ENCODE measurements at regions not wholly inside any gene's neighbourhood (a gene's known extent, or its start where the extent isn't known, plus 50 kb on each side); places are given as distances from the start of the nearest gene placed in this dataset.

DNA sequence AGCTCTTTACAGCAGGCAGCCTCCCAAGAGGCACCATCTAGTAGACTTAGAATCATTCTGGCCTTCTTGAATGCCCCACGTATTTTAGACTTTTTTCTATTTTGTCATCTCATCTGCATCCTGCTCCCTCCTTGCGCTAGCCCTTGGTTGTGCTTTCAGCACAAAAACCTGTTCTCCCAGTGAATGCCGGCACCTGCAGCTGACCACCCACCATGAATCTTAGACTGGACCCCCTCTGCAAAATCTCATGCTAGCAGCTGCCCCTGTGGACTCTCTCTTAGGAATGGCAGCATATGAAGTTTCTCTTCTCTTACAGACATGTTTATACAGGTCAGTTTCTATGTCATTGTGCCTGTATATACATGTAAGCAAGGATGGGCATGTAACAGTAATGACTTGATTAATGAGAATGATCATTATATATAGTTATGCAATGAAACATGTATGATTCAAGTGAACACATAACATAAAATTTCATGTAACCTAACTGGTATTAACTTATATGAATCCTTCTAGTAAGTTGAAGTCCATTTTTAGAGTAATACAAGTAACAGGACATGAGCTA, 159.8 kb downstream of the SUCLG1 start:
- H3K9me3 ChIP-seq: no peaks in the 10 kb centered on the region
- H3K4me3 ChIP-seq: no peak overlapping the region
- H3K36me3 ChIP-seq: no peaks in the 10 kb centered on the region
- H3K4me1 ChIP-seq: no peaks in the 10 kb centered on the region
- H3K27ac ChIP-seq: no peak overlapping the region
- no peak for DNase-seq (ENCODE audit: low spot score in 2 of 2)
- no peaks in the 10 kb centered on the region for H3K27me3 ChIP-seq
- TF ChIP-seq POLR2A (IDR thresholded peaks at IDR 0.05): no peak
- no peak for TF ChIP-seq POLR2AphosphoS5 (IDR thresholded peaks at IDR 0.05)
- TF ChIP-seq CTCF (IDR thresholded peaks at IDR 0.05): no peak
- TF ChIP-seq EP300 (IDR thresholded peaks at IDR 0.05): no peak
- 43% methylated on average over 3 of the region's 3 CpGs for WGBS

DNA sequence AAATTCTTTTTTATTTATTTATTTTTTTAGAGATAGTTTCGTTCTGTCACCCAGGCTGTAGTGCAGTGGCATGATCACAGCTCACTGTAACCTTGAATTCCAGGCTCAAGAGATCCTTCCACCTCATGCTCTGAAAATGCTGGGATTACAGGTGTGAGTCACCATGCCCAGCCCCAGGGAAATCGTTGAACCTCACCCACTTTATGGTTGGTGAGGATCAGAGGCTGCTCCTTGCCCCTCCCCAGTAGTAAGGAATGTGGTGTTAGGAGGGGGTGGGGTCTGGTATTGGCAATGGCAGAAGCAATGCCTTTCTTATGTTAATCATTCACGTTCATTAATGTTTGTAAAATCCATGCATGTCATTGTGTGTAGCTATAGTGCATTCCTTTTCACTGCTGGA, 161.9 kb downstream of the SUCLG1 start:
- no peak overlapping the region for H3K4me3 ChIP-seq
- H3K9me3 ChIP-seq: no peaks in the 10 kb centered on the region
- H3K27ac ChIP-seq: no peak overlapping the region
- WGBS: 53% methylated on average over 3 of the region's 3 CpGs
- H3K36me3 ChIP-seq: no peaks in the 10 kb centered on the region
- DNase-seq (ENCODE audit: low spot score in 2 of 2): no peak
- no peaks in the 10 kb centered on the region for H3K4me1 ChIP-seq
- no peaks in the 10 kb centered on the region for H3K27me3 ChIP-seq
- TF ChIP-seq POLR2AphosphoS5 (IDR thresholded peaks at IDR 0.05) (no peak), POLR2A (IDR thresholded peaks at IDR 0.05) (no peak), CTCF (IDR thresholded peaks at IDR 0.05) (no peak), EP300 (IDR thresholded peaks at IDR 0.05) (no peak)

DNA sequence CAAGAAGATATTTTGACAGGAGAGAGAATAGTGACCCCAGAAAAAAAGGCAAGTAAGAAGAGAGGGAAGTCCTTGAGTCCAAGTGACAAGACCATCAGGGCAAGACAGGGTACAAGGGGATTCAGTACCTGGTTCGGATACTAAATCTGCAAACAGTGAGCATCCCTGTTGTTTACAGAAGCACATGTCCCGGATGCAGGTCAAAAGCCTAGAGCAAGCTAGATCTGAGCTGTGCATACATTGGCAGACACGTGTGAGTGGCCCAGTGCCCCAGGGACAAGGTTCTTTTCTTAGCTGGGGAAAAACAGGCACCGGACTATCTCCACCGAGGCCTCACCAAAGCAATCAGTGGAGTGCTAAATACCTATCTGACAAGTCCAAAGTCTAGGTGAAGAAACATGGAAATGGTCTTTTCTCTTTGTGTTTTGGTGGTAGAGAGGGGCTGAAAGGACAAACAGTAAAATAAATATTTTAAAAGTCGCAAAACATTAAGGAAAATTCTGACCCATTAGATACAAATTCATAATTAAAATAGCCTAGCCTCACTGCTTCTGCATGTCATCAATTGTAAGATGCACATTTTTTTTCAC, 165.2 kb downstream of the SUCLG1 start:
- no peaks in the 10 kb centered on the region for H3K27me3 ChIP-seq
- H3K36me3 ChIP-seq: no peaks in the 10 kb centered on the region
- TF ChIP-seq EP300 (IDR thresholded peaks at IDR 0.05) (no peak), CTCF (IDR thresholded peaks at IDR 0.05) (no peak)
- no peak for DNase-seq (ENCODE audit: low spot score in 2 of 2)
- WGBS: 85% methylated on average over 6 of the region's 6 CpGs
- no peaks in the 10 kb centered on the region for H3K9me3 ChIP-seq
- H3K4me3 ChIP-seq: no peak overlapping the region
- H3K4me1 ChIP-seq: no peaks in the 10 kb centered on the region
- H3K27ac ChIP-seq: no peak overlapping the region

GRCh38 chr2:84292545-84292944, 166.5 kb downstream of the SUCLG1 start:
- no peak for DNase-seq (ENCODE audit: low spot score in 2 of 2)
- Histone ChIP-seq H3K27me3 (no peaks in the 10 kb centered on the region), H3K4me1 (no peaks in the 10 kb centered on the region), H3K4me3 (no peak overlapping the region), H3K36me3 (no peaks in the 10 kb centered on the region), H3K27ac (no peak overlapping the region), H3K9me3 (no peaks in the 10 kb centered on the region)
- WGBS: 85% methylated on average over 1 of the region's 1 CpG
- TF ChIP-seq POLR2AphosphoS5 (IDR thresholded peaks at IDR 0.05) (no peak), POLR2A (IDR thresholded peaks at IDR 0.05) (no peak), EP300 (IDR thresholded peaks at IDR 0.05) (no peak)

GRCh38 chr2:84290537-84290936, 168.5 kb downstream of the SUCLG1 start:
- H3K27me3 ChIP-seq: no peaks in the 10 kb centered on the region
- 95% methylated on average over 28 of the region's 29 CpGs for WGBS
- no peaks in the 10 kb centered on the region for H3K9me3 ChIP-seq
- TF ChIP-seq EP300 (IDR thresholded peaks at IDR 0.05) (no peak), POLR2AphosphoS5 (IDR thresholded peaks at IDR 0.05) (no peak), CTCF (IDR thresholded peaks at IDR 0.05) (no peak), POLR2A (IDR thresholded peaks at IDR 0.05) (no peak)
- H3K4me3 ChIP-seq: no peak overlapping the region
- no peaks in the 10 kb centered on the region for H3K4me1 ChIP-seq
- DNase-seq (ENCODE audit: low spot score in 2 of 2): no peak
- H3K27ac ChIP-seq: no peak overlapping the region
- no peaks in the 10 kb centered on the region for H3K36me3 ChIP-seq

GRCh38 chr2:84288293-84288692, 170.8 kb downstream of the SUCLG1 start:
- no peaks in the 10 kb centered on the region for H3K27me3 ChIP-seq
- no peaks in the 10 kb centered on the region for H3K36me3 ChIP-seq
- H3K4me1 ChIP-seq: no peaks in the 10 kb centered on the region
- WGBS: 69% methylated on average over 3 of the region's 3 CpGs
- no peak for DNase-seq (ENCODE audit: low spot score in 2 of 2)
- H3K27ac ChIP-seq: no peak overlapping the region
- no peak overlapping the region for H3K4me3 ChIP-seq
- no peaks in the 10 kb centered on the region for H3K9me3 ChIP-seq
- TF ChIP-seq POLR2AphosphoS5 (IDR thresholded peaks at IDR 0.05) (no peak), EP300 (IDR thresholded peaks at IDR 0.05) (no peak), POLR2A (IDR thresholded peaks at IDR 0.05) (no peak), CTCF (IDR thresholded peaks at IDR 0.05) (no peak)
